ENCODE measurements at regions not wholly inside any gene's neighbourhood (a gene's known extent, or its start where the extent isn't known, plus 50 kb on each side); places are given as distances from the start of the nearest gene placed in this dataset.

DNA sequence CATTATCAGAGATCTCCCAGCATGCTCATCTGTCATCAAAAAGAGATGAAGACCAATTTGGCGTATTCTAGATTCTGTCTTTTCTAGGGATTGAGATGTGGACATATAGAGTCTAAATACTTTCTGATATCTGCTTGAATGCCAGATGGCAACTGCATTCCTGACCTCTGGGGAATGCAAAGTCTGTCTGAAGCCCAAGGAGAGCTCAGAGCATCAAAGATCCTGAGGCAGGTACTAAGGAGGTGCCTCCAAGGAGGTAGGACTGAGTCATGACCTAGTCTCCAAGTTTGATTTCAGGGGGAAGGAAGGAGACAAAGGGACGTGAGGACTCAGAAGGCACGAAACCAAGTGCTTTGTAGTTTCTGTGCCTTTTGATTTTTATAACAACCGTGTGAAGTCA, 448.4 kb downstream of the HS3ST3B1 start:
- TF ChIP-seq, protein P1, sequence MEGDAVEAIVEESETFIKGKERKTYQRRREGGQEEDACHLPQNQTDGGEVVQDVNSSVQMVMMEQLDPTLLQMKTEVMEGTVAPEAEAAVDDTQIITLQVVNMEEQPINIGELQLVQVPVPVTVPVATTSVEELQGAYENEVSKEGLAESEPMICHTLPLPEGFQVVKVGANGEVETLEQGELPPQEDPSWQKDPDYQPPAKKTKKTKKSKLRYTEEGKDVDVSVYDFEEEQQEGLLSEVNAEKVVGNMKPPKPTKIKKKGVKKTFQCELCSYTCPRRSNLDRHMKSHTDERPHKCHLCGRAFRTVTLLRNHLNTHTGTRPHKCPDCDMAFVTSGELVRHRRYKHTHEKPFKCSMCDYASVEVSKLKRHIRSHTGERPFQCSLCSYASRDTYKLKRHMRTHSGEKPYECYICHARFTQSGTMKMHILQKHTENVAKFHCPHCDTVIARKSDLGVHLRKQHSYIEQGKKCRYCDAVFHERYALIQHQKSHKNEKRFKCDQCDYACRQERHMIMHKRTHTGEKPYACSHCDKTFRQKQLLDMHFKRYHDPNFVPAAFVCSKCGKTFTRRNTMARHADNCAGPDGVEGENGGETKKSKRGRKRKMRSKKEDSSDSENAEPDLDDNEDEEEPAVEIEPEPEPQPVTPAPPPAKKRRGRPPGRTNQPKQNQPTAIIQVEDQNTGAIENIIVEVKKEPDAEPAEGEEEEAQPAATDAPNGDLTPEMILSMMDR (IDR thresholded peaks at IDR 0.05; ENCODE audit: low read depth, low read length, missing control alignments): no peak
- DNase-seq (ENCODE audit: extremely low read depth, low read depth): no peak
- no peak overlapping the region for H3K4me3 ChIP-seq (replicated peaks; ENCODE audit: low read depth, low read length)

DNA sequence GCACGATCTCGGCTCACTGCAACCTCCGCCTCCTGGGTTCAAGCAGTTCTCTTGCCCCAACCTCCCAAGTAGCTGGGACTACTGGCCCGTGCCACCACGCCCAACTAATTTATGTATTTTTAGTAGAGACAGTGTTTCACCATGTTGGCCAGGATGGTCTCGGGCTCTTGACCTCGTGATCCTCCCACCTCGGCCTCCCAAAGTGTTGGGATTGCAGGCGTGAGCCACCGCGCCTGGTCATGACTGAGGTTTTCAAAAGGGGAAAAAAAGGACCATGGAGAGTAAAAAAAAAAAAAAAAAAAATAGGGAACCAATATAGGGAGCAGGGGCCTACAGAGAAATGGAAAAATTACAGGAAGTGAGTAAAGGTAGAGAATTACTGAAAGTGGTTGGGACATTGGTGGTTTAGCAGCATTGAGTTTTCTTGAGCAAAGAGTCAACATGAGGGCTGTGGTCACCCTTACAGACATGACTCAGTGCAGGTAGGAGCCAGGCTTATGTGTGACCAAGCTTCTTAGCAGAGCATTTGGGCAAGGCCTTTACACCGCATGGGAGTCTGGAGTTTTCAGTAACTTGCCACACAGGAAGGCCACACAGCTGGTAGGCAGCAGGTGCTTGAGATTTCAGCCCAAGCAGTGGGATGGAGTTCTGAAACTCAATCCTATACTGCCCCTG, 447.3 kb downstream of the HS3ST3B1 start:
- TF ChIP-seq, protein P1 (IDR thresholded peaks at IDR 0.05; ENCODE audit: low read depth, low read length, missing control alignments): no peak
- no peak for DNase-seq (ENCODE audit: extremely low read depth, low read depth)
- H3K4me3 ChIP-seq (replicated peaks; ENCODE audit: low read depth, low read length): no peak overlapping the region

DNA sequence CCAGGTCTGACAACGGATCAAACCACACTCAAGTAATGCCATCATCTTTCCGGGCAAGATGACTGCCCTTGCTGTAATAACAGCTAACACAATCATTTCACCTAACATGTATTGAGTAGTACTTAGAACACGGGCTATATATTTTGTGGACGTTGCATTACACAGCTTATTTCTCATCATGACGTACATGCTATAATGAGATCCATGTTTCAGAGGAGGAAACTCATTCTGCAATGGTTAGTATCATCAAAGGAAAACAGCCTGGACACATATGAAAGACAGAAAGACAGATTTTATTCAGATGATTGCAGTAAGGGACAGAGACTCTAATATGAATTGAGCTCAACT, 446.7 kb downstream of the HS3ST3B1 start:
- TF ChIP-seq, protein P1 (IDR thresholded peaks at IDR 0.05; ENCODE audit: low read depth, low read length, missing control alignments): no peak
- no peak overlapping the region for H3K4me3 ChIP-seq (replicated peaks; ENCODE audit: low read depth, low read length)
- no peak for DNase-seq (ENCODE audit: extremely low read depth, low read depth)

DNA sequence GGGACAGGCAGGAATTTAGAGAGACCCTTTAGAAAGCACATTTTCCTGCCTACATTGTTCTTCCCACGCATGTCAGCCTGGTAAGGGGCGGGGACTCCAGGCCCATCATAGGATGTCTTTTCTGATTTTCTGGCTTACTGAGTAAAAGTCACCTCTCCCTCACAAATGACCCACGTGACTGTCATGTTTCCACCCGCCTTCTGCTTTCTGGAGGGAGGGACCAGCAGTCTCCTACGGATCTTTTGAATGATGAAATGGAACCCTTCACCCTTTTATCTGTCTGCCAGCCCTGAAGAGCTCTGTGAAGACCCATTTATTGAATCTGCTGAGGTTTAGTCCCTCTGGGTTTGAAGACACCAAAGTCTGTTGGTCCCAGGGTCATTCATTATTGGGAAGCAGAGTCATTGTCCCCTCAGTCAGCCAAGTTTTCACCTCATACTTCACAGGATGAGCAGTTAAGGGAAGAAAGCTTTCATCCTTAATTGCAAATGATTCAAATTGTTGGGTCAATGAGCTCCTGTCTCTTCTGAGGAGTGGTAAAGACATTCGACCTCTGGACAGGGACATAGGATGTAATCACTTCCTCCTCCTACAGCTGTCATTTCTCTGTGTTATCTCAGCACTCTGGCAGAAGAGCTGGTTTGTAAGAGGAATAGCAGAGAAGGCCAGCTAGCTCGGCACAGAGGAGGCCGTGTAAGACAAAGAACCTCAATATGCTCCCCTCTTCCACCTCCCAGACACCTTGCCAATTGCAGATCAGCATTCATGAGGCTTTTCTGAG, 446.1 kb downstream of the HS3ST3B1 start:
- H3K4me3 ChIP-seq (replicated peaks; ENCODE audit: low read depth, low read length): no peak overlapping the region
- DNase-seq (ENCODE audit: extremely low read depth, low read depth): no peak
- TF ChIP-seq, protein P1 (IDR thresholded peaks at IDR 0.05; ENCODE audit: low read depth, low read length, missing control alignments): no peak

DNA sequence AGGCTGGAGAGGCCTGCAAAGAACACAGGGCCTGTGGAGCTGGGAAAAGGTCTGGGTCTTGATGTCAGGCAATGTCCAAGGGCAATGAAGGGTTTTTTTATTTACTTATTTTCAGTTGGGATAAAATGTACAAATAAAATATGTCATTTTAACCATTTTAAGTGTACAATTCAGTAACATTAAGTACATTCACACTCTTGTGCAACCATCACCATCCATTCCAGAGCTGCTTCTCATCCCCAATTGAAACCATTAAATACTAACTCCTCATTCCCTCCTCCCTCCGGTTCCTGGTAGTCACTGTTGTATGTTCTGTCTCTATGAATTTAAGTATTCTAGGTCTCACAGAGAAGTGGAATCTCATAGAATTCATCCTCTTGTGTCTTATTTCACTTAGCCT, 444.7 kb downstream of the HS3ST3B1 start:
- H3K4me3 ChIP-seq (replicated peaks; ENCODE audit: low read depth, low read length): no peak overlapping the region
- TF ChIP-seq, protein P1 (IDR thresholded peaks at IDR 0.05; ENCODE audit: low read depth, low read length, missing control alignments): no peak
- no peak for DNase-seq (ENCODE audit: extremely low read depth, low read depth)

DNA sequence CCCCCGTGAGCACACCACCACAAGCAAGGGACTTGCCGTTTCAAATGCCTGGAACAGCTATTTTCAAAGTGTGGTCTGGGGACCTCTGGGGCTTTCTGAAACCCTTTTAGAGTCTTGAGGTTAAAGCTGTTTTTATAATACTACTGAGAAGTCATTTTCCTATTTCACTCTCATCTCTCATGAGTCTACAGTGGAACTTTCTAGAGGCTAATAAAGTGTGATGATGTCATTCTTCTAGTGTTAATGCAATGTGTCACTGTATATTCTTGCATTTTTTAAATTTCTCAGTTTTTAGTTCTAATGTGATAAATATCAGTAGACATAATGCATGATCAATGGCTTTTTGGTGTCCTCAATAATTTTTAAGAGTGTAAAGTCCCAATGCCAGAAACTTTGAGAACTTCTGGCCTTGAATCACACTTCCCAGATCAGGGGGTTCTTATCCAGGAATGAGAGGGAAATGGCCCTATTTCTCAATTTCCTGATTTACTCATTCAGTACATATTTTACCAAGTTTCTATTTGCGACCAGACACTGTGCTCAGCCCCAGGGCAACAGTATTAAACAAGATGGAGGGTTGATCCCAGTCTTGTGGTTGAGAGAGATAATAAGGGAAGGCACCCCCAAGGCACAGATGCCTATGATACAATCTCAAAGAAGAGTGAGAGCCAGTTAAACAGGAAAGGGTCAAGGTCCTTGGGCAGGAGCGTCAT, 444.0 kb downstream of the HS3ST3B1 start:
- no peak overlapping the region for H3K4me3 ChIP-seq (replicated peaks; ENCODE audit: low read depth, low read length)
- DNase-seq (ENCODE audit: extremely low read depth, low read depth): no peak
- TF ChIP-seq, protein P1 (IDR thresholded peaks at IDR 0.05; ENCODE audit: low read depth, low read length, missing control alignments): no peak
